T follicular helper cell (primary cell): ENCODE measurements at regions not wholly inside any gene's neighbourhood (a gene's known extent, or its start where the extent isn't known, plus 50 kb on each side); places are given as distances from the start of the nearest gene placed in this dataset.

ENCODE experiments used
- DNase-seq: peaks from one replicate; pipeline ENCODE4 v3.0.0-alpha.2; 2020; ENCODE audit warnings: low read depth

DNA sequence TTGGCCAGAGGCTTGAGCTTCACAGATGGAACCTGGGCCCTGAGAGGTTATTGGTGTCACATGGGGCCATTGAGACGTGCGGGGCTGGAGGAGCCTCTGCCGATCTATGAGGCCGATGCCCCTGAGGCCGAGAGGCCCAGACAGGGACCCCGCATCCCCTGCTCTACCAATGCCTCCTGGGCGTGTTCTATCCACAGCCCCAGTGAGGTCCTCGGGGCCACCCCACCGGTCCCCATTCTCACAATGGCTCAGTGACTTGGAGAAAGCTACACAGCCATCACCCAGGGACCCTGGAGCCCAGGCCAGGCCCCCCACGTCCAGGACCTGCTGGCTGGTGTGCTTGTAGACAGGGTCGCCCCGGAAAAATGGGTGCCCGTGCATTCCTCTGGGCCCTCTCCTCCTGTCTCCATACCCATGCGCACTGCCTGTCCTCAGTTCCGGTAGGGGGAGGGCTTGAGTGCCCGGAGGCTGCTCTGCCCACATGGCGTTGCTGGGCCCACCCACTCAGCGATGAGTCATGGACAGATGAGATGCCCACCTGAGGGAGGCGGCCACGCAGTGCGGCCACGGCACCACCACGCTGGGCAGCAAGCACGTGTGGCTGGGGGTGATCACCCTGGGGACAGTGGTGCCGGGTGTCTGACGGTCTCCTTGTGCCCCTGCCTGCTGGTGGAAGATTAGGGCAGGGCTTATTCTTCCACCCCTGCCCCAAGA, 1224.7 kb downstream of the BRD1 start:
- no peak for DNase-seq

DNA sequence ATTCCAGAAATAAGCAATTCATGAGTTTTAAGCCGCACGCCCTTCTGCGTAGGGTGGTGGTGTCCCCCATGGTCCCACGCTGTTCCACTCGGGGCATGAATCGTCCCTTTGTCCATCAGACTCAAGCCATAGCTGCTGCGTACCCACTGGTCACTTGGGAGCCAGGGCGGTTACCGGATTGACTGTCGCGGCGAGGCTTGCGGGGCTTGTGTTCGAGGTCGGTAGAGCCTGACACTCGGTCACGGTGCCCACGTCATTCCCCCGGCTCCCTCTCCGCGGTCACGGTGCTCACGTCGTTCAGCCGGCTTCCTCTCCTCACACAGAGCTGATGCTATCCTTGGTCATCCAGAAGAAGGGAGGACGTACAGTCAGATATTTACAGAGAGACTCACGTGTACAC, 1227.0 kb downstream of the BRD1 start:
- no peak for DNase-seq

DNA sequence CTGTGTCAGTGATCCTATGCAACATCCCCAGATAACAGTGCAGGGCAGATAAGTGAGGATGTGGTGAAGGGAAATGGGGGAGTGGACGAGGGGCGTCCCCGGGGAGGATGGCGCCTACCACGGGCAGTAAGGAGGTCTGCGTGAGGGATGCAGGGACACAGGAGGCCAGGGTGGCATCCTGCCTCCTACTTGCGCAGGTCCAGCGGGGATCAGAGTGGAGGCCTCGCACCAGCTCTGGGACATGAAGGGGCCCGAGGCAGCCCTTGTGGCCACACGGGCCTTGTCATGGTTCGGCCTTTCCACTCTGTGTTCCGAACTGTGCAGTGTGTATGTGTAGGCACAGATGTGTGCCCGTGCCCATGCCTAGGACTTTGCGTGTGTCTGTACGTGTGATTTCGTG, 1227.5 kb downstream of the BRD1 start:
- no peak for DNase-seq

DNA sequence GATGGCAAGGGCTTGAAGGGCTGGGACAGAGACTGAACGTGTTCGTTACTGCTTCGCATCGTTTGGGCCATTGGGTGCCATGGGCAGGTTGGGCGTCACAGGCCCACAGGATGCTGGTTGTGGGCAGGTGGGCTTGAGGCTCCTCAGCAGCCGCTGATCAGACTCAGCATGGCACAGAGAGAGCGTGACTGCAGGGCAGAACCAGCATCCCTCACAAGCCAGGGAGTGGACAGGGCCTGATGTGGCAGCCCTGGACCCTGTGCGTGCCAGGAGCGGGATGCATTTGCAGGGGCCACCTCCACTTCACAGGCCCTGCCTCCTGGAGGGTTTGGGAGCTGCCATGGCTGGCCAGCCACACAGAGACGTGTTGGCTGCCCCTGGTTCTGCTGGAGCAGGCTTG, 1228.3 kb downstream of the BRD1 start:
- no peak for DNase-seq

DNA sequence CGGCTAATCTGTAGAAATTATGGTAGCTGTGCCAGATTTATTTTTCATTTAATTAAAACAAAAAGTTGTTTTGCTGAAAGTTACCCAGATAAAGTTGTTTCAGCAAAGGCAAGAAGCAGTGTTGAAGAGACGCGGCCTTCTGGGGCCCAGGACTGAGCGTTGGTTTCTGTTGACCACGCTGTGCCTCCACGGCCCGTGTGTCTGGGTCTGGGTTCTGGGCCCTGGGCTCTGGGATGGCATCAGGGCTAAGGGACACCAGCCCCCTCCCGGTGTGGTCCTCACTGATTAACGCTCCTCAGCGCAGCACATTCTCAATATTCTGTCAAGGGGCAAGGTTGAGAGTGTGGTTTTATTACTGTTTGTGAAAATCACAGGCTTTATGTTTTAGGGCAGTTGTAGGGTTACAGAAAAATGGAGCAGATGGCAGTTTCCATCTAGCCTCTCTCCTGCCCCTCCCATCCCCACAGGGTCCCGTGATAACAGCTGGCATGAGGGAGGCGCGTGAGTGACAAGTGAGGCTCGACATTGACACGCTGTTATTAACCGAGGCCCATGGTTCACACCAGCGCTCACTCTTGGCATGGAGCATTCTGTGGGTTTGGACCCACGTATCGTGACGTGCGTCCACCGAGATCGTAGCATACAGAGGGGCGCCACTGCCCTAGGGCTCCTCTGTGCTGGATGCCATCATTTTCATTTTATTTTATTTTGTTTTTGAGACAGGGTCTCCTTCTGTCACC, 1231.4 kb downstream of the BRD1 start:
- no peak for DNase-seq

DNA sequence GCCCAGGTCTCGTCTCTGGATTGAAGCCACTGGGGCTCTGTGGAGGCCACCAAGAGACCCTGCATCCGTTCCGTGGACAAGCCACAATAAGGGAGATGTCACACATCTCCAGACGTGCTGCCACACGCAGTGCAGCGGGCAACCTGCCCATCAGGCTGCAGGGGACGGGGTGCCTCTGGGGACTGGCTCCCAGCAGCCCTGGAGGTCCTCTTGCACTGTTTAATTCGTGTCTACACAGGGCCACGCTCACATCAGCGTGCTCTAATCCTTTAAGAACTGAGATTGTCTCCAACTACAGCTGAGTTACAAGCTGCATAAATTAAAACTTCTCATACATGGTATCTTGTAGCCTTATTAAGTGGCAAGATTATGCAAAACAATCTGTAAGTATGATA, 1232.2 kb downstream of the BRD1 start:
- no peak for DNase-seq

DNA sequence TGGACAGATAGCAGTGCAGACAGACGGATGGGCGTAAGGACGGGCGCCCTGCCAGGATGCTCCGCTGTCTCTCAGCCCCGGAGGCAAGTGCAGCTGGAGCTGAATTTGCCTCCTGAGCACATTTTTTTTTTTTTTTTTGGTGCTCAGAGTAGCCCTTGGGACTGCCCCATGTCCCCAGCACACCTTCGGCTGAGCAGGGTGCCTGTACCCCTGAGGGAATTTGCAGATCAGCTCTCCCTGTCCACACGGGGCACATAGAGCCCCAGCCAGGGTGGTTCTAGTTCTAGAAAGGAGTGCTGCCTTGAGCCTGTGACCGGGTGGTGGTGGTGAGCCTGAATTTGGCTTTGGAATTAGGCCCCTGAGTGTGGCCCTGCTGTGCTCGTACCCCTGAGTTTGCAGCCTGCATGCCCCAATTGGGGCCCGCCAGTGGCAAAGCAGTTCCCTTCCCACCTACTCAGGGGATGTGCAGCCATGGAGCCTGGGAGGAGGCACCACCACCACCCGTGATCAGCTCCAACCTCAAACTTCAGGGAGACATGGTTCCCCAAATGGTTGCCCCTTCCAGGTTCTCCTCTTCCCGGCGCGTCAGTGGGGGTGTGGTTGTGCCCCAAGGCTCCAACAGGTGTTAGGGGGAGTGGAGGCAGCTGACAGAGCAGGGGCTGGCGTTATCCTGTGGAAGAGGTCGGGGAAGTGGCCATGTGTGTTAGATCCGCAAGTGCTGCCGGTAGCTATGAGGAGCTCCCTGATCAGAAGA, 1232.7 kb downstream of the BRD1 start:
- DNase-seq, result no peak

DNA sequence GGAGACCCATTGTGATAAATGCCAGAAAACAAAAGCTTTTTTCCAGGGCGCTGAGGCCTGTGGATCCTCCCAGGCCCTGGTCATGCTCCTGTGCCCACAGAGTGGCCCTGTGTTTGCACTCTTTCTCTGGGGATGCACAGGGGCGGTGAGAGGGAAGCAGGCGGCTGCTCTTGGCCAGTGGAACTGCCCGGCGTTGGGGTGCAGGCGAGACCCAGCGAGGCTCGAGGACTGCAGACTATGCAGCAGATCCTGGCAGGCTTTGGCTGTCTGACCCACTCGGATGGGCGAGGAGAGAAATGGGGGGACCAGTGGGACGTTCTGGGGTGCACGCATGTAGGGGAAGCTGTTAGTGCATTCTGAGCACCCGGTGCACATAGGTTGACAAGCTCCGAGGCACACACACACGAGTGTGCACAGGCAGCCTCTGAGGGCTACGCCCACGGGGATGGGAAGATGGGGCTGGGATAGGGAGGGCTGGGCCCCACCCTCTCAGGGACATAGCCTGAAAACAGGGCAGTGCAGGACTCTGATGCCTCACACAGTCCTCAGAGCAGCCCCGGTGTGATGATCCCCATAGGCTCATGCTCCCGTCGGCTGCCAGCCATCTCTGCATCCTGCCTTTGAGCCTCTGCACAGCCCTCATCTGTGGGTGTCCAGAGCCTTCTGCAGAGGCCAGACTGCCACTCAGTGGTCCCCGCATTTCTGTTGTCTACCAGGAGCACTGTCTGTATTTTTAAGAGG, 1233.5 kb downstream of the BRD1 start:
- DNase-seq, result no peak

DNA sequence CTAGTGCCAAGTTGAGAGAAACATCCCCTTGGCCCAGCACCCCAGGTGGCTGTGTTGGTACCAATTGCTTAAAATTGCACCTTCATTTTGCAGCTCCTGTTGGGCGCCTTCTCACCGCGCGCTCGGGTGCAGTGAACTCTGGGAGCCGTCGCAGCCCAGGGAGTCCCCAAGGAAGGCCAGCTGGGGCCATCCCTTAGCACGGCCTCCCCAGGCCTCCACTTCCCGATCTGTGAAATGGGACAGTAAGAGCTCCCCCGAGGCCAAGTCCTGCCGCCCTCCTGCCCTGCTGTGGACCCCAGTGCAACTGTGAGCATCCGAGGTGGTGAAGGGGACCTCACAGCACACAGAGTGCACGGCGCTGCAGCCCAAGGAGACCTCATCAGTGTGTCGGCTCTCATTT, 1234.1 kb downstream of the BRD1 start:
- DNase-seq, result no peak

DNA sequence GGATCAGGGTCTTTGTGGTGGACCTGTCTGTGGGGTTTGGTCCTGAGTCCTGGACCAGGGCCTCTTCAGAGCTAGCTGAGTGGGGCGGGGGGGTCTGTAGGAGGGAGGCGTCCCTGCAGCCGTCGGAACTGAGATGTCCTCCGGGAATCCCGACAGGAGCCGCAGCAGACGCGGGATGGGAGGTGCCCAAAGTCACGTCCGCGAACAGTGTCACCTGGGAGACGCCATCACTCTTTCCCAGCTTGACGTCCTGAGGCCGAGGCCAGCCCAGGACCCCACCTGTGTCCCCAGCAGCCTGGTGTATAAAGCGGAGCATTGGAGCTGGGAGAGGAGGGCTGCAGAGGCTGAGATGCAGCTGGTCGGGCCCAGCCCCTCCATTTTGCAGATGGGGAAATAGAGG, 1234.7 kb downstream of the BRD1 start:
- no peak for DNase-seq

DNA sequence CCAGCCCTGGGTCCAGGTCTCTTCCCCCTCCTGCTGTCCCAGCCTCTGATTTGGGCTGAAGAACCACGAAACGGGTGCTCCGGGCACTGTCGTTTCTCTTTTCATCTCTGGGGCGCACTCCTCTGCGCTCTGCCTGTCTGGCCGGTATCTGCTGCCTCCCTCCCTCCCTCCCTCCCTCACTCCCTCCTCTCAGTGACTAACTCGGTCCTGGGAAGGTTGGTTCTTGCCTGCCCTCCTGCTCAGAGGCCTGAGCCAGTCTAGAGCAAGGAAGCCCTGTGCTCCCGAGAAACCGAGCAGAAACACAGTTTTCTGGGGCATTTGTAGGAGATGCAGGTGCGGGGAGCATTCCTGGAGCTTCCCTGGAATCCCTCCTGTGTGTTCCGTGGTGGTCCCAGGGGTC, 1235.2 kb downstream of the BRD1 start:
- no peak for DNase-seq

DNA sequence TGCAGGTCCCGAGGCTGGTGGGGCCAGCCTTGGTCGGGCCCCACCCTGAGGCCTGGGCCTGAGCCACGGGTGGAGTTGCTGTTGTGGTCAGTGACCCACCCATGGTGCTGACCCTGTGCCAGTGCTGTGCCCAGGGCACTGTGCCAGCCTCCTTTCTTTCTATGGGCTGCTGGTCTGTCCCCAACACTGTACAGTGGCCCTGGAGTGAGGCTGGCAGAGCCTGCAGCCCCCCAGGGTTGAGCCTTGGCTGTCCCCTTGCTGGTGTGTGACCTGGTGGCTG, 1235.7 kb downstream of the BRD1 start:
- no peak for DNase-seq

DNA sequence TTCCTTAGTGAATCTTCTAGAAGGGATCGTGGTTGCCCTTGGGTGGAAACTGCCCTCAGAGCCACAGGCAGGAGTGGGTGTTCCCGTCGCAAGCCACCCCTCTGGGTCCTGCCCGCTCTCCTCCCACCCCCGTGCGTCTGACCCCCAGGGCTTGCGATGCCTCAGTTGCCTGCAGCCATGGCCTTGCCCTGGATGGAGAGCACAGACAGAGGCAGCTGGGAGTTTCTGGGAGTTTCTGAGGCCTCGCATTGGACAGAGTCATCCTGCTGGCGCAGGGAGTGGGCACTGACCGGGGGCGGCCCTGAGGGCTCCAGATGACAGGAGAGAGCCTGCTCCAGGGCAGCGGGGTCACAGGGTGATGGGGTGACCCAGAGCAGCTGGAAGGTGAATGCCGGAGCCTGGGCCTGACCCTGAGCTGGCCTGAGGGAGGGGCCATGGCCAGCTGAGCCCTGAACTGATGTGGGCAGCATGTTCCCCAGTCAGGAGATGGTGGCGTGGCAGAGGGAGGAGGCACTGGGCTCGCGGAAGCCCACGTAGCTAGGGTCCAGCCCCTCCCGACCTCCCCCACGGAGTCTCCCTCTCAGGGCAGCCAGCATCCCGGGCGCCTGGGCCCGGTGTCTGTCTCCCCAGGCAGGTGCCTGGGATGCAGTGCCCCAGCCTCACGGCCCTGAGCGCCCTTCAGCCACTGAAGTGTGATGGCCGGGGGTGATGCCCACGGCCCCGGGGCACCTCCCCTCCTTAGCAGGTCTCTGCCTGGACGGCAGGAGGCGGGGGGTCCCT, 1236.2 kb downstream of the BRD1 start:
- DNase-seq, result no peak

DNA sequence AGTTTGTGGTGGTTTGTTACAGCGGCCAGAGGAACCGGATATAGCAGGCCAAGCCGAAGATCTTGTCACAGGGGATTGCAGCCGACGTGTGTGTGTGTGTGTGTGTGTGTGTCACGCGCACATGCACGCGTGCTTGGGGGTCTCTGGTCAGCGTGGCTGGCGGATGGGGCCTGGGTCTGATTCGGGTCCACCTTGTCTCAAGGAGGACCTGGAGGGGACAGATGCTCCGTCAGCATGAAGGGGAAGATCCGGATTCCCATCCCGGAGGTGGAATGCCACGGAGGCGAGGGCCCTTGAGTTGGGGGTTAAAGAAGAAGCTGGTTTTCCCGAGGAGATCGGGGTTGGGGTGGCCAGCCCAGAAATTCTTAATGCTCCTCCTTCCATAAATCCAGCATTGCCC, 1237.8 kb downstream of the BRD1 start:
- no peak for DNase-seq

DNA sequence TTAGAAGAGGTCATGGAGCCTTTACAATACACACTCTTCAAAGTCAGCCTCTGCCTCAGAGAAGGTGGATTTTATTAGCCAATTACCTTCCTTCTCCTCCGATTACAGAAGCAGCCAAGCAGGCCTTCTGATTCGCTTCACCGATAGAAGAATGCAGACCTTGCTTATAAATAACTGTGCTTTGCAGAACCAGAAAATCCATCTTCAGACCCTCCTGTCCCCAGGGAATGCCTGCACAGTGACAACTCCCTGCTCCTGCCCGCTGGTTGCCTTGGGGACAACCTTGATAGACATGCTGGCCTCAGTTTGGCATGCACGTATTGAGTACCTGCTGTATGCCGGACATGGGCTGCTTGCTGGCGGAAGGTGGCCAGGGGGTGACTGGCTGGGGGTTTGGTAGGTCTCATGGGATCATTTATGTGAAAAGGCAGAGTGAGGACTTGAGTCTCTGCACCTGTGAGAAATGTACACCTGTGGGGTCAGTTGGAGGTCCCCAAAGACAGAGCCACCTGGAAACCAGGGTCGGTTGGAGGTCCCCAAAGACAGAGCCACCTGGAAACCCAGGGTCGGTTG, 1238.7 kb downstream of the BRD1 start:
- no peak for DNase-seq

DNA sequence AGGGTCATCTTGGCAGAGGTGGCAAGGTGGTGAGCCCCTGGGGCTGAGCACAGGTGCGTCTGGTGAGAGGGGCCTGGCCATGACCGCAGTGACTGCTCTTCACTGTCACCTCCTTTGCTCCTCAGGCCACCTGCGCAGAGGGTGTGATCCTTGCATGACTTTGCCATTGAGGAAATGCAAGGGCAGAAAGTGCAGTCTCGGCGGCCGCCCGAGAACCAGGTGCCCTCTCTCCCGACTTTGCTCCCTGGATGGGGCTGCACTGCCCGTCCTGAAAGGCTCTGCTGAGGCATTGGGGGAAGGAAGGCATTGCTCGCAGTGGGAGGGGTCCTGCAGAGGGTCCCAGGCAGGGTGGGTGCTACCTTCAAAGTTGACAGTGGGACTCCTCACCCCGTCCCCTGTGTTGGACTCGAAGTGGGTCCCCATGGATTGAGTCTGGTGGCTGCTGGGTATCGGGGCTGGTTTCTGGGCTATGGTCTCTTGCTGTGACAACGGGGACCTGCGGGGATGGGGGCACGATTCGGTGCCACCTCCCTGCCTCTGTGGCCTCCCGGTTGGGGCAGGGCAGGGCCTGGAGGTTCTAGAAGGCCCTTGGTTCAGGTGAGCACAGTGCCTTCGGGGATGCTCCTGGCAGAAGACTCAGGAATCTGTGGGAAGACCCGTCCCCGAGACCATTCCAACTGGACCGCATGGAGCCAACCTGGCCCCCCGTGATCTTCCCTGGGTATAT, 1239.4 kb downstream of the BRD1 start:
- DNase-seq, result no peak

DNA sequence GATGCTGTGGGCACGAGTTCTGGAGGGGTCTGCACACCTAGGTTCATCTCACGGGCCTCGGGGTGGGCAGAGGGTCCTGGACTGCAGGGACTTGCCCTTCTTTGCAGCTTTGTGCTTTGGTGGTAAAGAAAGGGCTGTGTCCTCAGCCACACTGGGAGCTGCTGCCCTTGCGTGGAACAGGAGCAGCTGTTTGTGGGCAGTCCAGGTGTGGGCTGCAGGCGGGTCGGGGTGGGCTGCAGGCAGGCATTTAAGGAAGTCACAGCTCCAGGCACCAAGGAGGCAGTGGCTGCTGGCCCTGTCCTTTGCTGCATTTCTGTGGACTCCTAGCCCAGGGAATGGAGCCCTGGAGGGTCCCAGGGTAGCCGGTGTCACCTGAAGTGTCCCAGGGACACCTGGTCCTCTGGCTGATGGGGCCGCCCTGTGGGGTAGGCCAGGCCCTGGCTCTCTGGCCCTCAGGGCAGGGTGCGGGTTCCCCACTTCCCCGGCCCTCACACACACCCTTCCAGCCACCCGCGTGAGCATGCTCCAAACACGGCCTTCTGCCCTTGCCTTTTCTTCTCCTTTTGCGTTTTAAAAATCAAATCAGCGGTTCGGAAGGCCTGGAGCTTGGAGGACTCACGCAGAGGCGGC, 1240.3 kb downstream of the BRD1 start:
- no peak for DNase-seq

DNA sequence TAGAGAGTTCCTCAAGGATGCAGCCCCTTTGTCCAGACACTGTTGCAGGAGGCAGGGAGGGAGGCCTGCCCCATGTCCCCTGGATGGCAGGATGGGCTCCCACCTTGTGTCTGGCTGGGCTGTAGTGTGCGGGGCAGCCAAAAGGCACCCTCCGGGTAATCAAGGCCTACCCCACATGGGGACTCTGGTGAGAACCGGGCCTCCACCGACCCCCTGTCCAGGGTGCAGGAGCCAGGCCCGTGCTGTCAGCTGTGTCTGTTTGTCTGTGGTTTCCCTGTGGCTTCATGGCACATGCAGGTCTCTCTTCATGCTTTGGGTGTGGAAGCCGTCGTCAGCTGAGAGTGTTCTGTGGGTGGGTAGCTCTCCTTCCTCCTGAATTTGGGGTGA, 1240.9 kb downstream of the BRD1 start:
- no peak for DNase-seq

DNA sequence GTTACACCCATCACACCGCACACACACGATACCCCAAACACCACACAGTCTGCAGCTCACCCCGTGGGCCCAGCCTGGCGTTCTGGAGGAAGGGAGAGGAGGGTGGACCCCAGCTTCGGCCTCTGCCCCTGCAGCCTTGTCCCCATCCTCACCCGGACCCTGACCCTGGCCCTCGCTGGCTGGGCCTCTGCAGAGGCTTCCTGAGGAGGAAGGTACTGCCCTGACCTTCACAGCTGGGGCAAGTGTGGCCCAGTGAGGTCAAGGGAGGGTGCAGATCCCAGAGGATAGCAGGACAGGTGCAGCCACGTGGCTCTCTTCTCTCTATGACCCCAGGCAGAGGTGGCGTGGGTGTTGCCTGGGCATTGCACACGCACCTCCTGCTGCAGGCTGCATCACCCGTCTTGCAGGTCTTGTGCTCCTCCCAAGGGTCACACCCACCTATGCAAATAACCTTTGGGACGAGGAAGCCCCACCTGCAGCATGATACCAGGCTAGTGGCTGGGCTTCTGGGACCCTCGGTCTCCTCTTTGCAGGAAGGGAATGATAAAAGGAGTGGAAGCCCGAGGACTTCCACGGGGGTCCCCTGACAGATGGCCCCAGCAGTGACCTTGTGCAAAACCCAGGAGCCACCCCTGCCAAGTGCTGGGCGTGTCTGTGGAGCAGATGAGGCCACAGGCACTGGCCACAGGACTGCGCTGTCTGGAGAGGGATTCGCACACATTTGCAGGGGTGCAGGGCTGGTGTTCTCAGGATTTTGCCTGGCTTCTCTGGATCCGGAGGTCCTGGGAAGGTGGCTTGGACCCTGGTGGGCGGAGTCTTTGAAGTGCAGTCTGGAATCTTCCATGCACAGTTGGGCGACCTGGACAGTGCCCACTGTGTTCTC, 1241.5 kb downstream of the BRD1 start:
- no peak for DNase-seq
